Body of pancreas (tissue), 4 donors: ENCODE measurements at regions not wholly inside any gene's neighbourhood (a gene's known extent, or its start where the extent isn't known, plus 50 kb on each side); places are given as distances from the start of the nearest gene placed in this dataset.
"Not testable (repeated sequence)": the region's sequence is repeated elsewhere in the genome, so short reads cannot be mapped to it uniquely, and the experiment has no call there.

Source experiments
- ATAC-seq: fragments of 150-250 bp; one replicate; pipeline ENCODE4 v1.9.1; 2016
- DNase-seq, 4 donors: peaks; one replicate each; pipeline ENCODE4 v3.0.0-alpha.2; 2019
- H3K27ac ChIP-seq, 4 donors: fragments of 200-600 bp; sonication (generic); 1 replicate in 3 of 4; 2 replicates in 1 of 4; pipeline versions ENCODE4 v1.5.1 to v1.6.1; 2016 to 2019; ENCODE audit warnings: mild to moderate bottlenecking in 1 of 4, mixed read lengths in 1 of 4, moderate library complexity in 1 of 4
- H3K27me3 ChIP-seq, 2 donors: fragments of 200-600 bp; sonication (generic); one replicate each; pipeline ENCODE4 v1.6.0; 2016; ENCODE audit warnings: mild to moderate bottlenecking in 1 of 2
- H3K36me3 ChIP-seq, 2 donors: fragments of 200-600 bp; sonication (generic); replicated peaks in 1 of 2; 2 replicates each; pipeline ENCODE4 v1.5.1; 2016; ENCODE audit warnings: low read depth in 2 of 2; ENCODE audit not compliant: insufficient read depth in 1 of 2
- H3K4me1 ChIP-seq: fragments of 200-600 bp; sonication (generic); one replicate; pipeline ENCODE4 v1.6.0; 2016
- H3K4me3 ChIP-seq, 2 donors: fragments of 200-600 bp; sonication (generic); 1 replicate in 1 of 2; 2 replicates in 1 of 2; pipeline ENCODE4 v1.5.1; 2016 to 2019
- H3K9me3 ChIP-seq, 3 donors: fragments of 200-600 bp; sonication (generic); 1 replicate in 2 of 3; 2 replicates in 1 of 3; pipeline ENCODE4 v1.5.1; 2016
- CTCF ChIP-seq, 7 experiments: fragments of 450-650 bp in 4 of 7; fragments of 200-600 bp in 3 of 7; sonication (generic) in 3 of 7; IDR thresholded peaks; one replicate each; pipeline ENCODE4 v1.5.1; 2016 to 2019; ENCODE audit warnings: antibody characterized with exemption in 7 of 7
- POLR2A ChIP-seq, 3 donors: fragments of 450-650 bp; IDR thresholded peaks; one replicate each; pipeline ENCODE4 v1.6.1; 2016; ENCODE audit warnings: antibody characterized with exemption in 3 of 3, mild to moderate bottlenecking in 2 of 3
- WGBS, 2 donors: methylation state at CpG; one replicate each; pipeline ENCODE4 v1.1.5; 2017; 5-methylcytosine and 5-hydroxymethylcytosine counted together
- intact Hi-C: fragments of 100-400 bp; cut with DNase I; formaldehyde crosslinking; loops from one replicate; pipeline ENCODE4 v1.15.1; 2023

- H3K4me3 ChIP-seq: no peak overlapping the region
- H3K27ac ChIP-seq: no peak overlapping the region
- no peak for TF ChIP-seq POLR2A (IDR thresholded peaks at IDR 0.05)
- TF ChIP-seq CTCF (IDR thresholded peaks at IDR 0.05): no peak
- ATAC-seq (no peak), DNase-seq (no peak)
- no peaks in the 10 kb centered on the region for H3K36me3 ChIP-seq
- H3K27me3 ChIP-seq: no peaks in the 10 kb centered on the region
- WGBS, 2 donors: 0 to 45% methylated on average over 1 of the region's 1 CpG
- no peaks in the 10 kb centered on the region for H3K9me3 ChIP-seq
- intact Hi-C loops: no loop called here
- H3K4me1 ChIP-seq: no peaks in the 10 kb centered on the region
These were observed 59.3 kb upstream of the APCDD1L start for GRCh38 chr20:58574469-58574868.

- intact Hi-C loops: no loop called here
- DNase-seq (no peak), ATAC-seq (no peak)
- no peaks in the 10 kb centered on the region for H3K27me3 ChIP-seq
- WGBS, 2 donors: 48 to 61% methylated on average over 3 to 4 of the region's 4 CpGs
- no peaks in the 10 kb centered on the region for H3K4me1 ChIP-seq
- no peak for TF ChIP-seq POLR2A (IDR thresholded peaks at IDR 0.05)
- H3K36me3 ChIP-seq: no peaks in the 10 kb centered on the region
- H3K27ac ChIP-seq: no peak overlapping the region
- H3K4me3 ChIP-seq: no peak overlapping the region
- no peaks in the 10 kb centered on the region for H3K9me3 ChIP-seq
These were observed 58.8 kb upstream of the APCDD1L start for GRCh38 chr20:58573986-58574385.

GRCh38 chr20:58573257-58573656, 58.1 kb upstream of the APCDD1L start:
- Histone ChIP-seq H3K27ac (no peak overlapping the region), H3K4me3 (no peak overlapping the region), H3K4me1 (no peaks in the 10 kb centered on the region), H3K9me3 (no peaks in the 10 kb centered on the region), H3K27me3 (no peaks in the 10 kb centered on the region), H3K36me3 (no peaks in the 10 kb centered on the region)
- intact Hi-C loops: no loop called here
- DNase-seq: no peak
- ATAC-seq: no peak
- TF ChIP-seq CTCF (IDR thresholded peaks at IDR 0.05) (no peak), POLR2A (IDR thresholded peaks at IDR 0.05) (no peak)
- 59 to 67% methylated on average over 9 of the region's 9 CpGs for WGBS, 2 donors

DNA sequence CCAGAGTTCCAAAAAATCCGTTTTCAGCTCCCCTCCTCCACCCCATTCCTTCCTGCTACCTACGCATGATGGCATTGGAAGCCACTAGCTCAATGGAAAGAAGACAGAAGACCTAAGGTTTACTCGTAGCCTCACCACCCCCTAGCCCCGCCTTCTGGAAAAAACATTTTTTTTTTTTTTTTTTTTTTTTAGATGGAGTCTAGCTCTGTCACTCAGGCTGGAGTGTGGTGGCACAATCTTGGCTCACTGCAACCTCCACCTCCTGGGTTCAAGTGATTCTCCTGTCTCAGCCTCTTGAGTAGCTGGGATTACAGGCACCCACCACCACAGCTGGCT, 57.2 kb upstream of the APCDD1L start:
- H3K27me3 ChIP-seq, intact Hi-C loops, DNase-seq, H3K9me3 ChIP-seq, H3K4me3 ChIP-seq, H3K4me1 ChIP-seq, H3K27ac ChIP-seq, H3K36me3 ChIP-seq, ATAC-seq: not testable (repeated sequence)
- WGBS, 2 donors: 66 to 74% methylated on average over 4 of the region's 4 CpGs

GRCh38 chr20:58571693-58572427, 56.7 kb upstream of the APCDD1L start:
- 57 to 63% methylated on average over 16 of the region's 16 CpGs for WGBS, 2 donors
- Histone ChIP-seq H3K4me3 (no peak overlapping the region), H3K27ac (no peak overlapping the region)

More at GRCh38 chr20:58571693-58572427, 56.7 kb upstream of the APCDD1L start:
- intact Hi-C loops: no loop called here
- DNase-seq (no peak), ATAC-seq (no peak)
- H3K36me3 ChIP-seq: no peaks in the 10 kb centered on the region
- no peaks in the 10 kb centered on the region for H3K9me3 ChIP-seq
- TF ChIP-seq CTCF (IDR thresholded peaks at IDR 0.05) (no peak), POLR2A (IDR thresholded peaks at IDR 0.05) (no peak)
- no peaks in the 10 kb centered on the region for H3K27me3 ChIP-seq
- no peaks in the 10 kb centered on the region for H3K4me1 ChIP-seq
